Psoas muscle (tissue), 7 donors: ENCODE measurements at regions not wholly inside any gene's neighbourhood (a gene's known extent, or its start where the extent isn't known, plus 50 kb on each side); places are given as distances from the start of the nearest gene placed in this dataset.
"Not testable (repeated sequence)": the region's sequence is repeated elsewhere in the genome, so short reads cannot be mapped to it uniquely, and the experiment has no call there.

Source experiments
- ATAC-seq, 4 donors: fragments of 200-7000 bp; cut with Tn5 transposase; one replicate each; pipeline ENCODE4 v1.9.1; 2020; ENCODE audit warnings: moderate library complexity in 3 of 4, mild to moderate bottlenecking in 2 of 4
- DNase-seq, 2 donors: peaks; one replicate each; pipeline ENCODE4 v3.0.0-alpha.2; 2020
- H3K27ac ChIP-seq: fragments of 200-600 bp; one replicate; pipeline ENCODE4 v1.8.0; 2022
- H3K27me3 ChIP-seq, 3 donors: fragments of 200-600 bp in 1 of 3; one replicate each; pipeline versions ENCODE4 v1.6.1 to v1.8.0; 2013 to 2022; ENCODE audit warnings: low read length in 2 of 3, mild to moderate bottlenecking in 2 of 3, moderate library complexity in 1 of 3; ENCODE audit not compliant: insufficient read depth in 3 of 3
- H3K36me3 ChIP-seq, 2 donors: fragments of 200-600 bp in 1 of 2; one replicate each; pipeline versions ENCODE4 v1.6.1 to v1.8.0; 2013 to 2022; ENCODE audit warnings: low read depth in 1 of 2, mild to moderate bottlenecking in 1 of 2, moderate library complexity in 1 of 2; ENCODE audit not compliant: insufficient read depth in 1 of 2
- H3K4me1 ChIP-seq: fragments of 200-600 bp; one replicate; pipeline ENCODE4 v1.8.0; 2022
- H3K4me3 ChIP-seq: fragments of 200-600 bp; one replicate; pipeline ENCODE4 v1.8.0; 2022; ENCODE audit warnings: mild to moderate bottlenecking
- H3K9me3 ChIP-seq: fragments of 200-600 bp; one replicate; pipeline ENCODE4 v1.8.0; 2022
- whole genome bisulfite sequencing, 3 donors: extraction: QIAGEN DNeasy Blood & Tissue Kit; methylation state at CpG; one replicate each; pipeline versions ENCODE4 v1.1.6 to v1.1.7; 2013; 5-methylcytosine and 5-hydroxymethylcytosine counted together
- intact Hi-C, 2 donors: fragments of 100-400 bp; cut with DNase I; formaldehyde crosslinking; loops; one replicate each; pipeline versions ENCODE4 v1.11.0 to v1.14.2; 2022
- TF ChIP-seq, protein P1 (sequence below): fragments of 200-600 bp; IDR thresholded peaks from one replicate; pipeline ENCODE4 v1.8.0; 2022; ENCODE audit warnings: antibody characterized with exemption
- donor health status: healthy with polysubstance abuse.
- donor health status: DM: no; HTN: no; CAD: no; lungs with moderate emphysema.
- donor health status: Bipolar disorder and iron deficiency.
- donor health status: healthy.
- donor health status: DM: yes; HTN: yes; CAD: no.
- donor health status: DM: no; HTN: no; CAD: no.
- donor health status: DM: yes; HTN: yes; CAD: no.

GRCh38 chr6:26937258-26937657, 277.7 kb upstream of the ZNF322 start:
- intact Hi-C loops, H3K9me3 ChIP-seq, H3K4me3 ChIP-seq, H3K36me3 ChIP-seq, H3K27me3 ChIP-seq, DNase-seq, H3K4me1 ChIP-seq, H3K27ac ChIP-seq, ATAC-seq: not testable (repeated sequence)
- WGBS, 3 donors, result 76 to 95% (median 82%) methylated on average over 1 of the region's 1 CpG

GRCh38 chr6:26951211-26951610, 291.7 kb upstream of the ZNF322 start:
- ATAC-seq, H3K4me1 ChIP-seq, H3K36me3 ChIP-seq, H3K27ac ChIP-seq, H3K9me3 ChIP-seq, H3K27me3 ChIP-seq, DNase-seq, H3K4me3 ChIP-seq: not testable (repeated sequence)
- WGBS, 3 donors, result 86 to 92% (median 92%) methylated on average over 3 of the region's 3 CpGs
- intact Hi-C loops, result loop anchor here in 1 of 2 donors (10.0 kb wide), 1 partner anchor 124 kb away; no protein-coding TSS in a partner anchor

GRCh38 chr6:26956078-26956600, 291.4 kb upstream of the PRSS16 start:
- H3K9me3 ChIP-seq, H3K27me3 ChIP-seq, H3K36me3 ChIP-seq, ATAC-seq, H3K4me1 ChIP-seq: not testable (repeated sequence)
- Histone ChIP-seq H3K27ac (peak overlapping the region; percentile 87), H3K4me3 (peak overlapping the region; percentile 77)
- WGBS, 3 donors, result 3 to 12% (median 3%) methylated on average over 5 to 9 of the region's 20 CpGs
- peak in 1 of 2 donors; percentile 4 for DNase-seq
- intact Hi-C loops, result loop anchor here in 1 of 2 donors (10.0 kb wide), 1 partner anchor 119 kb away; no protein-coding TSS in a partner anchor

GRCh38 chr6:26956601-26957184, 290.8 kb upstream of the PRSS16 start:
- ATAC-seq (peak; percentile 77 to 84 (median 78)), DNase-seq (peak; percentile 85 to 93)
- 1% methylated on average over 20 to 48 of the region's 54 CpGs for WGBS, 3 donors
- Histone ChIP-seq H3K27ac (peak overlapping the region; percentile 87), H3K4me3 (peak overlapping the region; percentile 77)
- TF ChIP-seq, protein P1, sequence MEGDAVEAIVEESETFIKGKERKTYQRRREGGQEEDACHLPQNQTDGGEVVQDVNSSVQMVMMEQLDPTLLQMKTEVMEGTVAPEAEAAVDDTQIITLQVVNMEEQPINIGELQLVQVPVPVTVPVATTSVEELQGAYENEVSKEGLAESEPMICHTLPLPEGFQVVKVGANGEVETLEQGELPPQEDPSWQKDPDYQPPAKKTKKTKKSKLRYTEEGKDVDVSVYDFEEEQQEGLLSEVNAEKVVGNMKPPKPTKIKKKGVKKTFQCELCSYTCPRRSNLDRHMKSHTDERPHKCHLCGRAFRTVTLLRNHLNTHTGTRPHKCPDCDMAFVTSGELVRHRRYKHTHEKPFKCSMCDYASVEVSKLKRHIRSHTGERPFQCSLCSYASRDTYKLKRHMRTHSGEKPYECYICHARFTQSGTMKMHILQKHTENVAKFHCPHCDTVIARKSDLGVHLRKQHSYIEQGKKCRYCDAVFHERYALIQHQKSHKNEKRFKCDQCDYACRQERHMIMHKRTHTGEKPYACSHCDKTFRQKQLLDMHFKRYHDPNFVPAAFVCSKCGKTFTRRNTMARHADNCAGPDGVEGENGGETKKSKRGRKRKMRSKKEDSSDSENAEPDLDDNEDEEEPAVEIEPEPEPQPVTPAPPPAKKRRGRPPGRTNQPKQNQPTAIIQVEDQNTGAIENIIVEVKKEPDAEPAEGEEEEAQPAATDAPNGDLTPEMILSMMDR, result peak; percentile 61
- not testable (repeated sequence) for H3K9me3 ChIP-seq, H3K27me3 ChIP-seq, H3K4me1 ChIP-seq, H3K36me3 ChIP-seq
- intact Hi-C loops, result loop anchor here in 1 of 2 donors (10.0 kb wide), 1 partner anchor 118 kb away; no protein-coding TSS in a partner anchor

DNA sequence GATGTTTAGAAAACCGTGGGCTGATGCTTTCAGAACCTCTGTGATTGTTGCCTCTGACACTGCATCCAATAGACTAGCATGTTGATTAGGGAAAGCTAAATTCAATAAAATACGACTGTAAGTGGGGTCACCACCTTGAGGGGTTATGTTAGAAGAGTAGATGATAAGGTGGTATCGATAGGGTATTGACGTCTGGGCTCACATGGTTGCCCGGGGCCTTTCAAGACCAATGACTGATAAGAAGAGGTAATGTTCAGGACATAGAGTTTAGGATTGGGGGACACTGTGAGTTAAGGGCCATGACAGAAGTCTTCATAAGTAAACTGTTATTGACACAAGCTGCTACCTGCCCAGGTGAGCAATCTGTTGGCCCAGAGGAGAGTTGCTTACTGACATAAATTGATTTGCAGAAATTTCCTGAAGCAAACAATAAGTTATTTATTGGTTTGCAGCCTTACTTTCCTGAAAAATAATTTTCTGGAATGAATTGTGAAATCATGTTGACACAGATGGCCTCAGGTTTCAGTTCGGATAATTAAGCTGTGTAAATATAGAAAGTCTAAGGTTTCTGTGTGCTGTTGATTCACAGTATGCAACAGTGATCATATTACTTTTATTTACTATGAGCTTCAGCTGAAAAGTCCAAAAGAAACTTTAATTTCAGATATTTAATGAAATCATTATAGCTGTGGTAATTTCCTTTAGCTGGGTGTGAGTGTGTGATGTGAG, 289.9 kb upstream of the PRSS16 start:
- 63 to 84% (median 72%) methylated on average over 6 of the region's 6 CpGs for WGBS, 3 donors

GRCh38 chr6:26961236-26961635, 286.3 kb upstream of the PRSS16 start:
- H3K27ac ChIP-seq, intact Hi-C loops, H3K36me3 ChIP-seq, H3K4me3 ChIP-seq, ATAC-seq, DNase-seq, H3K27me3 ChIP-seq, H3K9me3 ChIP-seq, H3K4me1 ChIP-seq: not testable (repeated sequence)

More for the DNA sequence above, 289.9 kb upstream of the PRSS16 start:
- not testable (repeated sequence) for ATAC-seq, H3K27me3 ChIP-seq, H3K36me3 ChIP-seq, H3K4me1 ChIP-seq, DNase-seq, H3K9me3 ChIP-seq
- Histone ChIP-seq H3K4me3 (peak overlapping the region; percentile 77), H3K27ac (peak overlapping the region; percentile 87)
- intact Hi-C loops, result loop anchor here in 1 of 2 donors (10.0 kb wide), 1 partner anchor 117 kb away; no protein-coding TSS in a partner anchor

GRCh38 chr6:27002447-27002846, 245.1 kb upstream of the PRSS16 start:
- no peaks in the 10 kb centered on the region for H3K4me1 ChIP-seq
- TF ChIP-seq, protein P1, result no peak
- WGBS, 3 donors, result 94 to 95% (median 94%) methylated on average over 15 of the region's 15 CpGs
- H3K9me3 ChIP-seq, result no peaks in the 10 kb centered on the region
- no peaks in the 10 kb centered on the region for H3K27me3 ChIP-seq
- ATAC-seq (no peak), DNase-seq (peak in 1 of 2 donors; percentile 46)
- intact Hi-C loops, result no loop called here
- H3K27ac ChIP-seq, result no peak overlapping the region
- no peaks in the 10 kb centered on the region for H3K36me3 ChIP-seq
- H3K4me3 ChIP-seq, result no peak overlapping the region
